LNCAP (cell line): ENCODE measurements at regions not wholly inside any gene's neighbourhood (a gene's known extent, or its start where the extent isn't known, plus 50 kb on each side); places are given as distances from the start of the nearest gene placed in this dataset.

Source experiments
- TF ChIP-seq, protein P1 (sequence below): fragments of 450-650 bp; IDR thresholded peaks from 2 replicates; pipeline ENCODE4 v1.5.1; 2017; ENCODE audit warnings: mild to moderate bottlenecking

DNA sequence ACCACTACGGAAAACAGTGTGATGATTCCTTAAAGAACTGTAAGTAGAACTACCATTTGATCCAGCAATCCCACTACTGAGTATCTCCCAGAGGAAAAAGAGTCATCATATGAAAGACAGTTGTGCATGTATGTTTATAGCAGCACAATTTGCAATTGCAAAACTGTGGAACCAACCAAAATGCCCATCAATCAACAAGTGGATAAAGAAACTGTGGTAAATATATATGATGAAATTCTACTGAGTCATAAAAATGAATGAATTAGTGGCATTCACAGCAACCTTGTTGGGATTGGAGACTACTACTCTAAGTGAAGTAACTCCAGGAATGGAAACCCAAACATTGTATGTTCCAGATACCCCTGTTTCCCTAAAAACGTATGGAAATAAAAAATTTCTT is 337.0 kb upstream of the PTBP2 start:
- TF ChIP-seq, protein P1, sequence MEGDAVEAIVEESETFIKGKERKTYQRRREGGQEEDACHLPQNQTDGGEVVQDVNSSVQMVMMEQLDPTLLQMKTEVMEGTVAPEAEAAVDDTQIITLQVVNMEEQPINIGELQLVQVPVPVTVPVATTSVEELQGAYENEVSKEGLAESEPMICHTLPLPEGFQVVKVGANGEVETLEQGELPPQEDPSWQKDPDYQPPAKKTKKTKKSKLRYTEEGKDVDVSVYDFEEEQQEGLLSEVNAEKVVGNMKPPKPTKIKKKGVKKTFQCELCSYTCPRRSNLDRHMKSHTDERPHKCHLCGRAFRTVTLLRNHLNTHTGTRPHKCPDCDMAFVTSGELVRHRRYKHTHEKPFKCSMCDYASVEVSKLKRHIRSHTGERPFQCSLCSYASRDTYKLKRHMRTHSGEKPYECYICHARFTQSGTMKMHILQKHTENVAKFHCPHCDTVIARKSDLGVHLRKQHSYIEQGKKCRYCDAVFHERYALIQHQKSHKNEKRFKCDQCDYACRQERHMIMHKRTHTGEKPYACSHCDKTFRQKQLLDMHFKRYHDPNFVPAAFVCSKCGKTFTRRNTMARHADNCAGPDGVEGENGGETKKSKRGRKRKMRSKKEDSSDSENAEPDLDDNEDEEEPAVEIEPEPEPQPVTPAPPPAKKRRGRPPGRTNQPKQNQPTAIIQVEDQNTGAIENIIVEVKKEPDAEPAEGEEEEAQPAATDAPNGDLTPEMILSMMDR: no peak

DNA sequence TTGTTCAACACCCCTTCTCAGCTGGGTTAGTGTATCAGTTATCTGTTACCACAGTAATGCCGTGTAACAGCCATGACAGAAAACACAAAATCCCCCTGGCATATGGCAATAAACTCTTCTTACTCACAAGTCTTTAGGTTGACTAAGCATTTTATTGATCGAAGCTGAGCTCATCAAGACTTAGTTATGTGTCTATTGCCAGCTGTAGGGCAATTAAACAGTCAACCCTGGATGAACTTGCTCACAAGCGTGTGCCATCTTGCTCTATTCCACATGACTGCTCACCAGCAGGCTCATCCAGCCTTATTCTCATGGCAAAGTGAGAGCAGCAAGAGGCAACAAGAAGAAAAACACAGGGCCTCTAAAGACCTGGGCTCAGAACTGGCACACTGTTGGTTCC is 333.8 kb upstream of the PTBP2 start:
- TF ChIP-seq, protein P1: no peak

DNA sequence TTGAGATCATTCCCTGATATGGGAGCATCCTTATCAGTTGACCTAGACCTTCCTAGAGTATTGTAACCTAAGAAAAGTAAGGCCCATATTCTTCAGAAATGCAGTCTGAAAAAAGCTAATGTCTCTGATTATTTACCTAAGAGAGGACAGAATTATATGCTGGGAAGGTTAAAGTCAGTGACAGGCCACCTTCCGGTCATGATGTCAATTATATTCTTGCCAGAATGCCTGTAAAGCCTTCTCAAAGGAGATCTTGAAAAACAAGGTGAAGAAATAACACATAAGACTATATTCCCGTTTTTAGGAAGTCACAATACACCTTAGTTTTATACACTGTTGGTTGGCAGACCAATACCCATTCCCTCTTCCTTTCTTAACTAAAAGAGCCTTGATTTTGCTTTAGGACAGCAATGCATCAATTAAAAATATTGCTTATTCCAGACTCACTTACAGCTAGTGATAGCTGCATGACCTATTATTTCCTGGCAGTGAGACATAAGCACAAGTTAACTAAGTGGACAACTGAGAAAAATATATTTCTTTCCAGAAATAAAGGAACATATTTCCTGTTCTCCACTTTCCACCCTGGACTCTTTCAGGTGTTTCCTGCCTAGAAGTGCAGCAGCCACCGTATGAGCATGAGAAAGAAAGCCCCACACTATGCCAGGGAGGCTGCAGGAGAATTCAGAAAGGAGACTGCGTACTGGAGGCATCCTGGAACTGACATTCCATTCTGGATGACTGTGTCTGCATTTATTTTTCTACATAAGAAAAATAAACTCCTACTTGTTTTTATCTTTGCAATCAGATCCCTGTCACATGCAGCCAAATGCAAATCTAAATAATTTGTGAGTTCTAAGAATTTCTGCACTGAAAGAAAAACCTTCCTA is 332.9 kb upstream of the PTBP2 start:
- TF ChIP-seq, protein P1: no peak

DNA sequence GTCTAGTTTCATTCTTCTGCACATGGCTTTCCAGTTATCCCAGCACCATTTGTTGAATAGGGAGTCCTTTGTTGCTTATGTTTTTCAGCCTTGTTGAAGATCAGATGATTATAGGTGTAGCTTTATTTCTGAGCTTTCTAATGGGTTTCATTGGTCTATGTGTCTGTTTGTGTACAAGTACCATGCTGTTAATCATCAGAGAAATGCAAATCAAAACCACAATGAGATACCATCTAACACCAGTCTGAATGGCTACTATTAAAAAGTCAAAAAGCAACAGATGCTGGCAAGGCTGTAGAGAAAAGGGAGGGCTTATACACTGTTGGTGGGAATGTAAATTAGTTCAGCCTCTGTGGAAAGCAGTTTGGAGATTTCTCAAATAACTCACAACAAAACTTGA is 321.5 kb upstream of the PTBP2 start:
- TF ChIP-seq, protein P1: no peak

DNA sequence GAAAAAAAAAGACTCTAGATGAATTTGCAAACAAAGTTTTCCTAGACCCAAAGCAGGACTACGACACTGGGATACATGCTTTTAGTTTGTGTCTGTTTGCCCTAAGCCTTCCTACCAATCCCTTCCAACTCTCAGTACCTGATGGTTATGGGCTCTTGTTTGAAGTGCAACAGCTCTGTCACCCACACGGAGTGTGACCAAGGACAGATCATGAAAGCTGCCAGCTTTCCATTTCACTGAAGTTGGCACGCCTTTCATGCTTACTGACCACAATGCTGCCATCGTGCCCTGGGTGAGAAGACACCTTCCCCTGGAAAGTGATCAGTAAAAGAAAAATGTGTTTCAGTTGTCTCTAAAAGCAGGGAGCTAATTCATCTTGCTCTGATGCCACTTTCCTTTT is 312.5 kb upstream of the PTBP2 start:
- TF ChIP-seq, protein P1: no peak

DNA sequence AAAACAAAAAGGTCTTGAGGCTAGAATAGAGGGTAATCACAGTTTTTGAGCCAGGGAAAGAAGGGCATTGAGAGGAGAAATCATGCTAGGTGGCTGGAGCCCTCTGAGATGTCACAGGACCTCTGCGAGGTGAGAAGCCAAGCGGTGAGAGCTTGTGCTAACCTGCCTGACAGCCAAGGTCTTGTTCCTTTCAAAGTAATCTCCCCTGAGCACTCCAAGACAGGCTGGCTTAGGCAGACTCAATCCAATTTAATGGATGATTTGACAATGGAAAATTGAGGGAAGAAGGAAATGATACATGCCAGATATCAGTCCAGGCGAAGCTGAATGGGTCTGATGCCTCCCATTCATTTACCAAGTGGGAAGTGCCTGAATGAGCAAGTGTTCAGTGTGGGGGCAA is 311.9 kb upstream of the PTBP2 start:
- TF ChIP-seq, protein P1: no peak

DNA sequence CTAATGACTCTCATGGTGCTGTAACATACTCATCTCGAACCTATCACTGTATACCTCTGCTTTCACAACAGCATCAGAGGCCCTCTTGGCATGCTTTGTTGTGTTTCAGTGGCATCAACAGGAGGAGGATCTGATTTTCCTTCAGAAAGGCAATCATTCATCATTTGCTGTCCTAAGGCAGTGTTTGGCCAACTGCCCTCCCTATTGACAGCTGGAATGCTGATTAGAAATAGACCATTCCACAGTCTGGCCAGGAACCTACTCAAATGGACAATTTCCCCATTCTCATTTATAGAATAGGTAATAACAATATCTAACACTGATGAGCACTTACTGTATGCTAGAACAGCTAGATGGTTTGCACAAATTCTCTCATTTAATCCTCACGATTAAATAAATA is 310.6 kb upstream of the PTBP2 start:
- TF ChIP-seq, protein P1: no peak
